Amniotic epithelial cell (primary cell): ENCODE measurements at regions not wholly inside any gene's neighbourhood (a gene's known extent, or its start where the extent isn't known, plus 50 kb on each side); places are given as distances from the start of the nearest gene placed in this dataset.
"Not testable (repeated sequence)": the region's sequence is repeated elsewhere in the genome, so short reads cannot be mapped to it uniquely, and the experiment has no call there.

Experiments used
- DNase-seq: peaks from one replicate; pipeline ENCODE4 v3.0.0-alpha.2; 2010; ENCODE audit warnings: low read depth

GRCh38 chr2:209062210-209062609 is 361.6 kb upstream of the MAP2 start:
- no peak for DNase-seq

GRCh38 chr2:209070262-209070661 is 353.6 kb upstream of the MAP2 start:
- no peak for DNase-seq

- no peak for DNase-seq
These were observed 350.7 kb upstream of the MAP2 start for GRCh38 chr2:209073151-209073550.

GRCh38 chr2:209074711-209075110 is 349.1 kb upstream of the MAP2 start:
- no peak for DNase-seq

- no peak for DNase-seq
These were observed 347.7 kb upstream of the MAP2 start for GRCh38 chr2:209076151-209076550.

- no peak for DNase-seq
These were observed 337.1 kb upstream of the MAP2 start for GRCh38 chr2:209086761-209087160.

- DNase-seq, result no peak
These were observed 332.8 kb upstream of the MAP2 start for GRCh38 chr2:209091056-209091455.

- DNase-seq, result no peak
These were observed 329.6 kb upstream of the MAP2 start for GRCh38 chr2:209094221-209094620.

GRCh38 chr2:209095432-209095831 is 328.4 kb upstream of the MAP2 start:
- no peak for DNase-seq

- DNase-seq, result no peak
These were observed 326.7 kb upstream of the MAP2 start for GRCh38 chr2:209097168-209097567.

- DNase-seq, result no peak
These were observed 321.5 kb upstream of the MAP2 start for GRCh38 chr2:209102319-209102718.

- no peak for DNase-seq
These were observed 310.8 kb upstream of the MAP2 start for GRCh38 chr2:209113026-209113425.

GRCh38 chr2:209114588-209115240 is 309.1 kb upstream of the MAP2 start:
- DNase-seq, result no peak

GRCh38 chr2:209121691-209122090 is 302.2 kb upstream of the MAP2 start:
- DNase-seq, result no peak

- DNase-seq, result no peak
These were observed 298.6 kb upstream of the MAP2 start for GRCh38 chr2:209125291-209125690.

GRCh38 chr2:209138079-209138478 is 285.8 kb upstream of the MAP2 start:
- DNase-seq, result no peak

GRCh38 chr2:209141142-209141541 is 282.7 kb upstream of the MAP2 start:
- no peak for DNase-seq

- DNase-seq, result no peak
These were observed 282.0 kb upstream of the MAP2 start for GRCh38 chr2:209141818-209142217.

- DNase-seq, result not testable (repeated sequence)
These were observed 278.6 kb upstream of the MAP2 start for GRCh38 chr2:209145220-209145691.

- DNase-seq, result no peak
These were observed 277.7 kb upstream of the MAP2 start for GRCh38 chr2:209145941-209146681.

- no peak for DNase-seq
These were observed 277.0 kb upstream of the MAP2 start for GRCh38 chr2:209146682-209147320.

- DNase-seq, result no peak
These were observed 275.9 kb upstream of the MAP2 start for GRCh38 chr2:209147981-209148380.
